ENCODE measurements at regions not wholly inside any gene's neighbourhood (a gene's known extent, or its start where the extent isn't known, plus 50 kb on each side); places are given as distances from the start of the nearest gene placed in this dataset.

DNA sequence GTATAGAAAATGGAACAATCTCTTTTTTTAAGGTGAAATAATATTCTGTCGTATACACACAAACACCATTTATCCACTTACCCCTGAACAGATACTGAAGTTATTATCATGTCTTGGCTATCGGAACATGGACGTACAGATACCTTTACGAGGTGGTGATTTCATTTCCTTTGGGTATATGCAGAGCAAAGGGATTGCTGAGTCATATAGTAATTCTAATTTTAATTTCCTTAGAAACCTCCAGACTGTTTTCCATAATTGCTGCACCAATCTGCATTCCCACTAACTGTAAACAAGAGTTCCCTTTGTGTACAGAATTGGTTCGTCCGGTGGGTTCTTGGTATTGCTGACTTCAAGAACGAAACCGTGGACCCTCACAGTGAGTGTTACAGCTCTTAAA lies 179.4 kb downstream of the SHOX2 start:
- Histone ChIP-seq H3K9me3 (no peaks in the 10 kb centered on the region), H3K36me3 (ENCODE audit: insufficient read depth in 1 of 2, low read depth in 1 of 2) (no peaks in the 10 kb centered on the region), H3K27me3 (ENCODE audit: insufficient read depth in 3 of 3, low read length in 2 of 3) (no peaks in the 10 kb centered on the region), H3K27ac (no peak overlapping the region), H3K4me3 (no peak overlapping the region), H3K4me1 (no peaks in the 10 kb centered on the region)
- no peak for TF ChIP-seq CTCF (IDR thresholded peaks at IDR 0.05)
- no peak for ATAC-seq
- 82 to 90% (median 88%) methylated on average over 8 of the region's 8 CpGs for WGBS, 3 donors
- intact Hi-C loops (cut with DNase I), result no loop called here
- DNase-seq, result no peak

GRCh38 chr3:157922614-157923013 lies 183.6 kb downstream of the SHOX2 start:
- intact Hi-C loops (cut with DNase I), result no loop called here

GRCh38 chr3:157921811-157922210 lies 184.4 kb downstream of the SHOX2 start:
- Histone ChIP-seq H3K9me3 (no peaks in the 10 kb centered on the region), H3K27me3 (ENCODE audit: insufficient read depth in 3 of 3, low read length in 2 of 3) (no peaks in the 10 kb centered on the region), H3K4me3 (no peak overlapping the region), H3K4me1 (no peaks in the 10 kb centered on the region), H3K36me3 (ENCODE audit: insufficient read depth in 1 of 2, low read depth in 1 of 2) (no peaks in the 10 kb centered on the region), H3K27ac (no peak overlapping the region)
- 50 to 57% (median 55%) methylated on average over 3 of the region's 3 CpGs for WGBS, 3 donors
- DNase-seq (no peak), ATAC-seq (no peak)
- no peak for TF ChIP-seq CTCF (IDR thresholded peaks at IDR 0.05)
- intact Hi-C loops (cut with DNase I), result no loop called here

More at GRCh38 chr3:157922614-157923013, 183.6 kb downstream of the SHOX2 start:
- H3K9me3 ChIP-seq, result no peaks in the 10 kb centered on the region
- no peak for TF ChIP-seq CTCF (IDR thresholded peaks at IDR 0.05)
- H3K36me3 ChIP-seq (ENCODE audit: insufficient read depth in 1 of 2, low read depth in 1 of 2), result no peaks in the 10 kb centered on the region
- 91 to 95% (median 94%) methylated on average over 1 of the region's 1 CpG for WGBS, 3 donors
- H3K27me3 ChIP-seq (ENCODE audit: insufficient read depth in 3 of 3, low read length in 2 of 3), result no peaks in the 10 kb centered on the region
- H3K4me1 ChIP-seq, result no peaks in the 10 kb centered on the region
- no peak for DNase-seq
- no peak overlapping the region for H3K4me3 ChIP-seq
- ATAC-seq, result no peak
- no peak overlapping the region for H3K27ac ChIP-seq

DNA sequence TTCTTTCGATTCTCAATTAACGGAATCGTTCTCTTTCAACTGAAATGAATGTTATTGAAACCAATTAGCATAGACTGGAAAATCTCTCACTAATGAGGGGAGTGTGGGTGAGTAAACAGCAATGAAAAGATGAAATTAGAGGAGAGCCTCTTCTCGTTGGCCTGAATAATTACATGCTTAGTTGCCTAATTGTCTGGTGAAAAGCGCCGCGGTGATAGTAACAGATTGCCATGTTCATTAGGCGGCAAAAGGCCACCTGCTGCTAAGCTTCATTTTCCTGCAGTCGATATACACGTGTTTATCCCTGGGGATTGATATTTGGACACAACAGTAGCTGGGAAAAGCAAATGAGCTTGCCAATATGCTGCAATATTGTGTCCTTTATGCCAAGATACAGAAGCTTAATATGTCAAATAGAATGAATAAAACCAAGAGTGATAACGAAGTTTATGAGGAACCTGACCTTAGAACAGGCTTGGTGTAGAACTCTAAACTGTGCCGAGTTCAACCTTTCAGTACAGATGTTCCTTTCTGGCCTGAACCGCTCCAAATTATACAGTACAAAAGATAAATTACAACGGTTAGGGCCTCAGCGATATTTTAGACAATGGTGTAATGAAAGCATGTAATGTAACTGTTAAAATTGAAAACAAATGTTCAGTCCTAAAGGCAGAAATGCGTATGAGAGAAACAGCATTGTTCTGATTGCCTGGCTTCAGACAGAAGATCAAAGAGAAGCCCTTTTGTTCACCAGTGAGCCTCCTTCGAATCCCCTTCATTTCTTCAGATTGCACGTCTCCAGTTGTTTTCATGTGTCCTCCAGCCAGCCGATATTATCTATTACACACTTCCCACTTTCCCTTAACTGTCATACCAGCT lies 185.2 kb downstream of the SHOX2 start:
- no peaks in the 10 kb centered on the region for H3K27me3 ChIP-seq (ENCODE audit: insufficient read depth in 3 of 3, low read length in 2 of 3)
- no peak for TF ChIP-seq CTCF (IDR thresholded peaks at IDR 0.05)
- WGBS, 3 donors, result 43 to 57% (median 45%) methylated on average over 19 of the region's 19 CpGs
- H3K9me3 ChIP-seq, result no peaks in the 10 kb centered on the region
- H3K27ac ChIP-seq, result no peak overlapping the region
- no peaks in the 10 kb centered on the region for H3K36me3 ChIP-seq (ENCODE audit: insufficient read depth in 1 of 2, low read depth in 1 of 2)
- intact Hi-C loops (cut with DNase I), result no loop called here
- DNase-seq (no peak), ATAC-seq (no peak)
- H3K4me1 ChIP-seq, result no peaks in the 10 kb centered on the region
- no peak overlapping the region for H3K4me3 ChIP-seq

Data from psoas muscle (tissue), 7 donors.